ENCODE measurements at regions not wholly inside any gene's neighbourhood (a gene's known extent, or its start where the extent isn't known, plus 50 kb on each side); places are given as distances from the start of the nearest gene placed in this dataset.
"Not testable (repeated sequence)": the region's sequence is repeated elsewhere in the genome, so short reads cannot be mapped to it uniquely, and the experiment has no call there.

GRCh38 chr5:104859437-104859836, 1296.8 kb upstream of the NUDT12 start:
- no peak overlapping the region for H3K9ac ChIP-seq (ENCODE audit: extremely low read depth, insufficient read length, low read length)
- no peak for DNase-seq
- no peaks in the 10 kb centered on the region for H3K27me3 ChIP-seq (ENCODE audit: insufficient read depth, low read length)
- no peak overlapping the region for H2BK15ac ChIP-seq (ENCODE audit: low read depth, low read length)
- Mint-ChIP-seq H3K4me3 (no peak overlapping the region), H3K27ac (no peak overlapping the region), H3K4me1 (no peaks in the 10 kb centered on the region), H3K36me3 (ENCODE audit: insufficient read depth in 1 of 3, low read depth in 3 of 3) (no peaks in the 10 kb centered on the region), H3K27me3 (ENCODE audit: low read depth) (no peaks in the 10 kb centered on the region), H3K9me3 (no peaks in the 10 kb centered on the region)
- no peak overlapping the region for H4K8ac ChIP-seq (replicated peaks; ENCODE audit: insufficient read length, low read depth, low read length)
- WGBS (ENCODE audit: extremely low coverage, insufficient read length, low lambda C conversion rate) = no CpG with 5 or more reads among the region's 4 CpGs
- no peak overlapping the region for H4K91ac ChIP-seq (ENCODE audit: insufficient read length, low read depth, low read length)
- no peak overlapping the region for H3K4me2 ChIP-seq (ENCODE audit: insufficient read depth, insufficient read length, low read length)
- no peaks in the 10 kb centered on the region for H3K23me2 ChIP-seq (ENCODE audit: insufficient read length, low read depth, low read length, poor library complexity, severe bottlenecking)
- no peak overlapping the region for H4K5ac ChIP-seq (ENCODE audit: insufficient read length, low read depth, low read length)
- no peak overlapping the region for H3K23ac ChIP-seq (ENCODE audit: insufficient read length, low read depth, low read length)
- H2BK12ac ChIP-seq (ENCODE audit: insufficient read length, low read depth, low read length) = no peak overlapping the region
- H3T11ph ChIP-seq (ENCODE audit: low read length) = no peak overlapping the region
- H3K79me1 ChIP-seq (ENCODE audit: insufficient read depth, low read depth, low read length, poor library complexity, severe bottlenecking) = no peaks in the 10 kb centered on the region
- no peak for TF ChIP-seq CTCF (conservative IDR thresholded peaks at IDR 0.05)
- H3K14ac ChIP-seq (ENCODE audit: insufficient read depth, low read length) = no peak overlapping the region
- no peaks in the 10 kb centered on the region for H3K4me1 ChIP-seq (ENCODE audit: insufficient read depth, low read length)
- no peaks in the 10 kb centered on the region for H4K20me1 ChIP-seq (ENCODE audit: control insufficient read depth, insufficient read depth, insufficient read length)
- H3K56ac ChIP-seq (ENCODE audit: insufficient read length, low read depth, low read length) = no peak overlapping the region
- no peak overlapping the region for H2AK5ac ChIP-seq (ENCODE audit: insufficient read length, low read length)
- H3K9me3 ChIP-seq (ENCODE audit: control insufficient read depth, low read depth, low read length) = no peaks in the 10 kb centered on the region
- no peak overlapping the region for H2BK20ac ChIP-seq (ENCODE audit: low read depth, low read length, poor library complexity, severe bottlenecking)
- no peaks in the 10 kb centered on the region for H3K79me2 ChIP-seq (ENCODE audit: insufficient read depth, low read length)
- no peak overlapping the region for H2AFZ ChIP-seq (ENCODE audit: low read length)
- no peak overlapping the region for H3K18ac ChIP-seq (ENCODE audit: insufficient read length, low read depth, low read length)
- H2BK120ac ChIP-seq (ENCODE audit: low read depth, low read length, poor library complexity, severe bottlenecking) = no peak overlapping the region
- H2BK5ac ChIP-seq (ENCODE audit: insufficient read length, low read length) = no peak overlapping the region
- H3K27ac ChIP-seq (ENCODE audit: insufficient read length, low read depth, low read length) = no peak overlapping the region
- no peak overlapping the region for H3K4ac ChIP-seq (ENCODE audit: low read depth, low read length)

GRCh38 chr5:104852099-104852498, 1289.5 kb upstream of the NUDT12 start:
- H3K4ac ChIP-seq (ENCODE audit: low read depth, low read length); H3K79me1 ChIP-seq (ENCODE audit: insufficient read depth, low read depth, low read length, poor library complexity, severe bottlenecking); H3K23me2 ChIP-seq (ENCODE audit: insufficient read length, low read depth, low read length, poor library complexity, severe bottlenecking); H4K20me1 ChIP-seq (ENCODE audit: control insufficient read depth, insufficient read depth, insufficient read length); H3K9me3 ChIP-seq (ENCODE audit: control insufficient read depth, low read depth, low read length); H3K18ac ChIP-seq (ENCODE audit: insufficient read length, low read depth, low read length); H3K27me3 Mint-ChIP-seq (ENCODE audit: low read depth); H4K5ac ChIP-seq (ENCODE audit: insufficient read length, low read depth, low read length); H3K27me3 ChIP-seq (ENCODE audit: insufficient read depth, low read length); H3K4me1 ChIP-seq (ENCODE audit: insufficient read depth, low read length); H3K4me3 Mint-ChIP-seq; H3K14ac ChIP-seq (ENCODE audit: insufficient read depth, low read length); DNase-seq; H2AK5ac ChIP-seq (ENCODE audit: insufficient read length, low read length); H2BK12ac ChIP-seq (ENCODE audit: insufficient read length, low read depth, low read length); H2AFZ ChIP-seq (ENCODE audit: low read length); H3K4me1 Mint-ChIP-seq; H3K4me2 ChIP-seq (ENCODE audit: insufficient read depth, insufficient read length, low read length); H3K27ac Mint-ChIP-seq; H2BK5ac ChIP-seq (ENCODE audit: insufficient read length, low read length); H4K8ac ChIP-seq (replicated peaks; ENCODE audit: insufficient read length, low read depth, low read length); H2BK20ac ChIP-seq (ENCODE audit: low read depth, low read length, poor library complexity, severe bottlenecking); H2BK120ac ChIP-seq (ENCODE audit: low read depth, low read length, poor library complexity, severe bottlenecking); H3K79me2 ChIP-seq (ENCODE audit: insufficient read depth, low read length); H2BK15ac ChIP-seq (ENCODE audit: low read depth, low read length); H3K27ac ChIP-seq (ENCODE audit: insufficient read length, low read depth, low read length); H3K23ac ChIP-seq (ENCODE audit: insufficient read length, low read depth, low read length); H3K9ac ChIP-seq (ENCODE audit: extremely low read depth, insufficient read length, low read length); H3T11ph ChIP-seq (ENCODE audit: low read length); H4K91ac ChIP-seq (ENCODE audit: insufficient read length, low read depth, low read length); H3K56ac ChIP-seq (ENCODE audit: insufficient read length, low read depth, low read length): not testable (repeated sequence)
- WGBS (ENCODE audit: extremely low coverage, insufficient read length, low lambda C conversion rate) = no CpG with 5 or more reads among the region's 5 CpGs
- Mint-ChIP-seq H3K36me3 (ENCODE audit: insufficient read depth in 1 of 3, low read depth in 3 of 3) (peaks cover 0 to 21% (median 2%) of the 10 kb centered on the region in 3 experiments; a peak in 2 of 7 replicates), H3K9me3 (peaks cover 9 to 17% of the 10 kb centered on the region in 2 experiments; a peak in 3 of 5 replicates)
